H9 (cell line): ENCODE measurements at regions not wholly inside any gene's neighbourhood (a gene's known extent, or its start where the extent isn't known, plus 50 kb on each side); places are given as distances from the start of the nearest gene placed in this dataset.

Experiments used
- DNase-seq: peaks from one replicate; pipeline ENCODE4 v3.0.0-alpha.2; 2017
- H2AFZ ChIP-seq: one replicate; pipeline ENCODE4 v1.6.1; 2013; ENCODE audit warnings: mild to moderate bottlenecking, low read length, control low read depth, moderate library complexity
- H2AK5ac ChIP-seq: 2 replicates; pipeline ENCODE4 v1.6.1; 2013; ENCODE audit warnings: low read length, control low read depth, mixed read lengths; ENCODE audit not compliant: insufficient read length
- H2BK120ac ChIP-seq: one replicate; pipeline ENCODE4 v1.6.1; 2013; ENCODE audit warnings: low read depth, mild to moderate bottlenecking, low read length, control low read depth, inconsistent platforms; ENCODE audit not compliant: poor library complexity, severe bottlenecking
- H2BK12ac ChIP-seq: 2 replicates; pipeline ENCODE4 v1.6.1; 2013; ENCODE audit warnings: low read length, control low read depth, mixed read lengths, low read depth; ENCODE audit not compliant: insufficient read length
- H2BK15ac ChIP-seq: 2 replicates; pipeline ENCODE4 v1.6.1; 2013; ENCODE audit warnings: low read depth, low read length, control low read depth
- H2BK20ac ChIP-seq: one replicate; pipeline ENCODE4 v1.6.1; 2013; ENCODE audit warnings: low read depth, mild to moderate bottlenecking, low read length, control low read depth, inconsistent platforms; ENCODE audit not compliant: poor library complexity, severe bottlenecking
- H2BK5ac ChIP-seq: 2 replicates; pipeline ENCODE4 v1.6.1; 2013; ENCODE audit warnings: low read length, control low read depth, mixed read lengths; ENCODE audit not compliant: insufficient read length
- H3K14ac ChIP-seq: 2 replicates; pipeline ENCODE4 v1.6.1; 2013; ENCODE audit warnings: low read length, control low read depth; ENCODE audit not compliant: insufficient read depth
- H3K18ac ChIP-seq: 2 replicates; pipeline ENCODE4 v1.6.1; 2013; ENCODE audit warnings: low read depth, mild to moderate bottlenecking, mixed read lengths, low read length, control low read depth; ENCODE audit not compliant: insufficient read length
- H3K23ac ChIP-seq: 2 replicates; pipeline ENCODE4 v1.6.1; 2013; ENCODE audit warnings: low read length, control low read depth, mixed read lengths, low read depth; ENCODE audit not compliant: insufficient read length
- H3K23me2 ChIP-seq: 2 replicates; pipeline ENCODE4 v1.6.1; 2013; ENCODE audit warnings: low read depth, mild to moderate bottlenecking, mixed read lengths, low read length, control low read depth; ENCODE audit not compliant: insufficient read length, poor library complexity, severe bottlenecking
- H3K27ac ChIP-seq: 2 replicates; pipeline ENCODE4 v1.5.1; 2013; ENCODE audit warnings: low read length, control low read depth, mixed read lengths, low read depth; ENCODE audit not compliant: insufficient read length
- H3K27me3 ChIP-seq: 2 replicates; pipeline ENCODE4 v1.6.1; 2013; ENCODE audit warnings: low read length, control low read depth, inconsistent platforms; ENCODE audit not compliant: insufficient read depth
- H3K4ac ChIP-seq: 2 replicates; pipeline ENCODE4 v1.6.1; 2013; ENCODE audit warnings: low read depth, mild to moderate bottlenecking, control low read depth, inconsistent platforms, low read length, moderate library complexity
- H3K4me1 ChIP-seq: 2 replicates; pipeline ENCODE4 v1.6.1; 2013; ENCODE audit warnings: low read length, control low read depth, inconsistent platforms; ENCODE audit not compliant: insufficient read depth
- H3K4me2 ChIP-seq: 2 replicates; pipeline ENCODE4 v1.6.1; 2013; ENCODE audit warnings: low read length, control low read depth, mixed read lengths; ENCODE audit not compliant: insufficient read length, insufficient read depth
- H3K56ac ChIP-seq: 2 replicates; pipeline ENCODE4 v1.6.1; 2013; ENCODE audit warnings: low read depth, mild to moderate bottlenecking, mixed read lengths, low read length, control low read depth; ENCODE audit not compliant: insufficient read length
- H3K79me1 ChIP-seq: 2 replicates; pipeline ENCODE4 v1.6.1; 2013; ENCODE audit warnings: low read depth, mild to moderate bottlenecking, moderate library complexity, low read length, control low read depth, inconsistent platforms; ENCODE audit not compliant: insufficient read depth, poor library complexity, severe bottlenecking
- H3K79me2 ChIP-seq: 2 replicates; pipeline ENCODE4 v1.6.1; 2013; ENCODE audit warnings: low read length, control low read depth, inconsistent platforms; ENCODE audit not compliant: insufficient read depth
- H3K9ac ChIP-seq: 2 replicates; pipeline ENCODE4 v1.6.1; 2013; ENCODE audit warnings: low read length, control low read depth, mixed read lengths; ENCODE audit not compliant: insufficient read length; ENCODE audit errors: extremely low read depth
- H3K9me3 ChIP-seq: one replicate; pipeline ENCODE4 v1.6.1; 2013; ENCODE audit warnings: low read depth, low read length, inconsistent platforms; ENCODE audit not compliant: control insufficient read depth
- H3T11ph ChIP-seq: one replicate; pipeline ENCODE4 v1.6.1; 2013; ENCODE audit warnings: mild to moderate bottlenecking, low read length, control low read depth, inconsistent platforms
- H4K20me1 ChIP-seq: one replicate; pipeline ENCODE4 v1.6.1; 2013; ENCODE audit not compliant: control insufficient read depth, insufficient read length, insufficient read depth
- H4K5ac ChIP-seq: 2 replicates; pipeline ENCODE4 v1.6.1; 2013; ENCODE audit warnings: low read depth, mild to moderate bottlenecking, mixed read lengths, low read length, control low read depth; ENCODE audit not compliant: insufficient read length
- H4K8ac ChIP-seq: replicated peaks from 2 replicates; pipeline ENCODE4 v1.6.1; 2013; ENCODE audit warnings: low read length, control low read depth, mixed read lengths, low read depth; ENCODE audit not compliant: insufficient read length
- H4K91ac ChIP-seq: 2 replicates; pipeline ENCODE4 v1.6.1; 2013; ENCODE audit warnings: low read depth, mild to moderate bottlenecking, moderate library complexity, mixed read lengths, low read length, control low read depth; ENCODE audit not compliant: insufficient read length
- H3K27ac Mint-ChIP-seq, 3 experiments: 2 replicates in 2 of 3; 3 replicates in 1 of 3; pipeline ENCODE4 v1.8.0; 2020 to 2021; ENCODE audit warnings: mixed read lengths in 3 of 3, mild to moderate bottlenecking in 1 of 3, moderate library complexity in 1 of 3
- H3K27me3 Mint-ChIP-seq: 2 replicates; pipeline ENCODE4 v1.8.0; 2021; ENCODE audit warnings: low read depth, mild to moderate bottlenecking, moderate library complexity, mixed read lengths
- H3K36me3 Mint-ChIP-seq, 3 experiments: 2 replicates in 2 of 3; 3 replicates in 1 of 3; pipeline ENCODE4 v1.8.0; 2020 to 2021; ENCODE audit warnings: low read depth in 3 of 3, mixed read lengths in 3 of 3; ENCODE audit not compliant: insufficient read depth in 1 of 3
- H3K4me1 Mint-ChIP-seq, 2 experiments: 2 replicates each; pipeline ENCODE4 v1.8.0; 2020; ENCODE audit warnings: mixed read lengths in 2 of 2
- H3K4me3 Mint-ChIP-seq, 2 experiments: 2 replicates in 1 of 2; 3 replicates in 1 of 2; pipeline ENCODE4 v1.8.0; 2020 to 2021; ENCODE audit warnings: mild to moderate bottlenecking in 2 of 2, mixed read lengths in 2 of 2, moderate library complexity in 1 of 2
- H3K9me3 Mint-ChIP-seq, 2 experiments: 2 replicates in 1 of 2; 3 replicates in 1 of 2; pipeline ENCODE4 v1.8.0; 2020; ENCODE audit warnings: mild to moderate bottlenecking in 2 of 2, mixed read lengths in 2 of 2, moderate library complexity in 1 of 2
- WGBS: extraction: QIAGEN DNeasy Blood & Tissue Kit; methylation state at CpG from one replicate; pipeline ENCODE4 v1.1.7; 2013; ENCODE audit warnings: missing lambda C conversion rate, low lambda C conversion rate, mixed read lengths; ENCODE audit not compliant: insufficient read length; ENCODE audit errors: extremely low coverage; 5-methylcytosine and 5-hydroxymethylcytosine counted together
- TF ChIP-seq, protein P1 (sequence below): fragments of 200-600 bp; sonication (generic); conservative IDR thresholded peaks from 3 replicates; pipeline ENCODE4 v1.8.0; 2021; ENCODE audit warnings: antibody characterized with exemption, mild to moderate bottlenecking

DNA sequence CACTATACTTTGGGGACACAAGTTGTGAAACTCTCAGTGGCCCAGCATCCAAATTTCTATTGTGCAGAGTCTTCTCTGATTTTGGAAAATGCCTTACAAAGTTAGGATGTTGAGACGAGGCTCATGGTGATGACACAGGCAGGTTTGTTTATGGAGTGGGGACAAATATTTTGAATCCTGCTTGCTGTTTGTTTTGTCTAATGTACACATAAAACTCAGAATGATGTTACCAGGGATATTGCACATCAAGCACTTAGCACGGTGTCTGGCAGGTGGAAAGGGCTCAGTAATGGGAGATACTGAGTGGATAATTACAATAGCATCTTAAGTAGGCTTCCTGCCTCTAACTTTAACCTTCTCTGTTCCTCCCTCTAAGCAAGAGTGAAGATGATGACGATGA is 628.9 kb upstream of the TBX3 start:
- no peaks in the 10 kb centered on the region for H3K27me3 ChIP-seq
- H3T11ph ChIP-seq, result no peak overlapping the region
- no peak overlapping the region for H3K4ac ChIP-seq
- H3K27me3 Mint-ChIP-seq, result peaks cover 4% of the 10 kb centered on the region
- H3K14ac ChIP-seq, result no peak overlapping the region
- H3K9ac ChIP-seq, result no peak overlapping the region
- no peak overlapping the region for H3K27ac ChIP-seq
- WGBS, result no CpG with 5 or more reads among the region's 3 CpGs
- H3K4me2 ChIP-seq, result no peak overlapping the region
- H2BK12ac ChIP-seq, result no peak overlapping the region
- no peaks in the 10 kb centered on the region for H4K20me1 ChIP-seq
- H3K4me1 Mint-ChIP-seq, result no peaks in the 10 kb centered on the region
- no peak overlapping the region for H4K8ac ChIP-seq
- H3K23ac ChIP-seq, result no peak overlapping the region
- no peak overlapping the region for H4K5ac ChIP-seq
- no peak overlapping the region for H3K56ac ChIP-seq
- DNase-seq, result no peak
- no peak overlapping the region for H2AFZ ChIP-seq
- TF ChIP-seq, protein P1, sequence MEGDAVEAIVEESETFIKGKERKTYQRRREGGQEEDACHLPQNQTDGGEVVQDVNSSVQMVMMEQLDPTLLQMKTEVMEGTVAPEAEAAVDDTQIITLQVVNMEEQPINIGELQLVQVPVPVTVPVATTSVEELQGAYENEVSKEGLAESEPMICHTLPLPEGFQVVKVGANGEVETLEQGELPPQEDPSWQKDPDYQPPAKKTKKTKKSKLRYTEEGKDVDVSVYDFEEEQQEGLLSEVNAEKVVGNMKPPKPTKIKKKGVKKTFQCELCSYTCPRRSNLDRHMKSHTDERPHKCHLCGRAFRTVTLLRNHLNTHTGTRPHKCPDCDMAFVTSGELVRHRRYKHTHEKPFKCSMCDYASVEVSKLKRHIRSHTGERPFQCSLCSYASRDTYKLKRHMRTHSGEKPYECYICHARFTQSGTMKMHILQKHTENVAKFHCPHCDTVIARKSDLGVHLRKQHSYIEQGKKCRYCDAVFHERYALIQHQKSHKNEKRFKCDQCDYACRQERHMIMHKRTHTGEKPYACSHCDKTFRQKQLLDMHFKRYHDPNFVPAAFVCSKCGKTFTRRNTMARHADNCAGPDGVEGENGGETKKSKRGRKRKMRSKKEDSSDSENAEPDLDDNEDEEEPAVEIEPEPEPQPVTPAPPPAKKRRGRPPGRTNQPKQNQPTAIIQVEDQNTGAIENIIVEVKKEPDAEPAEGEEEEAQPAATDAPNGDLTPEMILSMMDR, result no peak
- H3K4me3 Mint-ChIP-seq, result no peak overlapping the region
- H3K9me3 ChIP-seq, result no peaks in the 10 kb centered on the region
- H3K4me1 ChIP-seq, result no peaks in the 10 kb centered on the region
- H3K36me3 Mint-ChIP-seq, result no peaks in the 10 kb centered on the region; a peak in 1 of 7 replicates
- no peaks in the 10 kb centered on the region for H3K23me2 ChIP-seq
- H2BK15ac ChIP-seq, result no peak overlapping the region
- no peak overlapping the region for H2AK5ac ChIP-seq
- H2BK5ac ChIP-seq, result no peak overlapping the region
- H2BK120ac ChIP-seq, result no peak overlapping the region
- H3K9me3 Mint-ChIP-seq, result no peaks in the 10 kb centered on the region; a peak in 1 of 5 replicates
- H2BK20ac ChIP-seq, result no peak overlapping the region
- H3K18ac ChIP-seq, result no peak overlapping the region
- no peaks in the 10 kb centered on the region for H3K79me2 ChIP-seq
- H3K27ac Mint-ChIP-seq, result no peak overlapping the region
- no peaks in the 10 kb centered on the region for H3K79me1 ChIP-seq
- H4K91ac ChIP-seq, result no peak overlapping the region
